NCI-H1436 (cell line): ENCODE measurements at regions not wholly inside any gene's neighbourhood (a gene's known extent, or its start where the extent isn't known, plus 50 kb on each side); places are given as distances from the start of the nearest gene placed in this dataset.
"Not testable (repeated sequence)": the region's sequence is repeated elsewhere in the genome, so short reads cannot be mapped to it uniquely, and the experiment has no call there.

Source experiments
- DNase-seq: peaks from one replicate; lab custom pipeline; 2025; lab: John Stamatoyannopoulos, UW

GRCh38 chr7:81478664-81479063 lies 291.2 kb downstream of the HGF start:
- no peak for DNase-seq

DNA sequence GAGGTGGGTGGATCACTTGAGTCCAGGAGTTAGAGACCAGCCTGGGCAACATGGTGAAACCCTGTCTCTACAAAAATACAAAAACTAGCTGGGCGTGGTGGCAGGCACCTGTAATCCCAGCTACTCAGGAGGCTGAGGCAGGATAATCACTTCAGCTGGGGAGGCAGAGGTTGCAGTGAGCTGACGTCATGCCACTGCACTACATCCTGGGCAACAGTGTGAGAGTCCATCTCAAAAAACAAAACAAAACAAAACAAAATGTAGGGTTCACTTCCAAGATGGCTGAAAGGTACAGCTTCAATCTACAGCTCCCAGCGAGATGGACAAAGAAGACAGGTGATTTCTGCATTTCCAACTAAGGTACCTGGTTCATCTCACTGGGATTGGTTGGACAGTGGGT lies 291.6 kb downstream of the HGF start:
- DNase-seq: not testable (repeated sequence)

GRCh38 chr7:81473236-81473635 lies 296.6 kb downstream of the HGF start:
- DNase-seq: no peak

- no peak for DNase-seq
Observed at GRCh38 chr7:81470724-81471379, 299.0 kb downstream of the HGF start.

GRCh38 chr7:81469869-81470723 lies 299.8 kb downstream of the HGF start:
- peak; percentile 71 for DNase-seq

DNA sequence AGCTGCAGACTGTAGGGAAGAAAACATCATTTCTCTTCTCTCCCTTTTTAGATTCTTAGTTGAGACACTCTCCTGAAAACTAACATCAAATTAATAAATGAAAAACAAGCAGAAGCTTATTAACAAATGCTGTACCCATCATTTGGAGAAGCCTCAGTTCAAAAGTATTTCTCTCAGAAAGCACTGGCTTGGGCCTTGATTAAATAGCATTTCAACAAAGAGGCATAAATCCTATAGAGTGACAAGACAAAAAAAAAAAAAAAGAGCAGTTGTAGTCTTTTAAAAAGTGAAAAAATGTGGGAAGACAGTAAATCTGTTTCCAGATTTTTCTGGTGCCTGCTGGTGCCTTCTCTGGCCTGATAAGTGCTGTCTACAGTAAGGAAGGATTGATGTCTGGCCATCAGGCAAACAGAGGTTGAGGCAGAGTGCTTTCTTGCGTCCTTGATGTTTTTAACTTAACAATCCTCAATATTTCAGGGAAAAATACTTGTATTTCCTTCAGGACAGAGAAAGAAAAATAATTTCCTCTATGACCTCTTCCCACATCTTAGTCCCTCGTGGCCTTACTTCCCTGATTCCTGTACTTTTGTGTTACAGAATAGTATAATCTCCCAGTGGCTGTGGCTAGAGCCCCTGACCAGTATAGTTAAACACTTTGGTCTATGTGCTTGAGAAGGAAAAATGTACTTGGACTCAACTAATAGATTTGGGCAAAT lies 300.5 kb downstream of the HGF start:
- no peak for DNase-seq

- no peak for DNase-seq
Observed at GRCh38 chr7:81468526-81468925, 301.3 kb downstream of the HGF start.

DNA sequence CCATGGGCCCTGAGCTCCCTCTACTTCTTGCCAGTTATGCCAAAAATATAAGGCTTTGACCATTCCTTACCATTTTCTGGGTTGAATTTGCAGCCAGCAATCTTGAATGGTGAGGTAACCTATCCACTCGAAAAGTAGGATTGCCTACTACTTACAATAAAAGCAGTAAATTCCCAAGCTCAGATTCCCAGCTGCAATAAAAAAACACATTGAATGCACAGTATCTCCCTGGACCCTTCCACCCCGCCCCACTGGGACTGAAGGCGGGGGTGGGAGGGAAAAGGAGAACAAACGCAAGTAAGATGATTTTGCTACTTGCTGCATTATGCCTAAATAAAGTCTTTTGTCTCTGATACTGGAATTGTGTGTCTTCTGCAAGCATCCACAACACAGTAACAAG lies 301.9 kb downstream of the HGF start:
- DNase-seq: no peak

GRCh38 chr7:81462672-81463071 lies 307.2 kb downstream of the HGF start:
- no peak for DNase-seq

DNA sequence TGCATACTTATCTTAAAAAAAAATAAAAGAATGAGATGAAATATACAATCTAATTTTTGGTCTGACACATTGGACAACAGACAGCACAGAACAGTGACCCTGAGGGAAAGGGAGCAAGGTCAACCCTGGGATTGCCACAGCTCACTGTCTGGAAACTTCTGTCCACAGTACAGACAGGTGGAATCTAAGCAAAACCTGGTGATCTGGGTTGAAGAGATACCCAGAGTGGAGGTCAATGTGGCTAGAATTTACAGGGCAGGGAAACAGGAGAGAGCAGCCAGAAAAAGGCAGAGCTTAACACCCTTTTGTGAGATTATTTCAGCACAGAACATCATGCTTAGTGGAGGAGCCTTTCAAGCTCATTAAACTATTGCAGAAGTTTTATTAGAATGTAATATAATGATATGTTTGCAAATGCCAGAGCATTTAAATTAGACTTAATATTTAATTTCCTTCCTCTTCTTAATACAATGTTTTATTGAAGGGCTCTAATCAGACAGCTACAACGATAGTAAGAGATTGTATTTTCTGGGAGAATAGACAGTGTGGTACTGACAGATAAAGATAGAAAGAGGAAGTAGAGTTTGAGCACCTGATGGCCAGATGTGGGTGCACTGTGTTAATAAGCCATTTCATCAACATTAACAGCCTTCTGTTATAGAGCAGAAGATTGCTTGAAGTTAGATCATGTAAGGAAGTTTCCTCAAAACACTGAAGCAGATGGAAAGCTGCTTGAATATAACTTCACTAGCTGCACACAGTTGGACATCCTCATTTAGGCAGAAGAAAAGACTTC lies 309.4 kb downstream of the HGF start:
- no peak for DNase-seq

GRCh38 chr7:81459485-81459884 lies 310.4 kb downstream of the HGF start:
- DNase-seq: no peak

DNA sequence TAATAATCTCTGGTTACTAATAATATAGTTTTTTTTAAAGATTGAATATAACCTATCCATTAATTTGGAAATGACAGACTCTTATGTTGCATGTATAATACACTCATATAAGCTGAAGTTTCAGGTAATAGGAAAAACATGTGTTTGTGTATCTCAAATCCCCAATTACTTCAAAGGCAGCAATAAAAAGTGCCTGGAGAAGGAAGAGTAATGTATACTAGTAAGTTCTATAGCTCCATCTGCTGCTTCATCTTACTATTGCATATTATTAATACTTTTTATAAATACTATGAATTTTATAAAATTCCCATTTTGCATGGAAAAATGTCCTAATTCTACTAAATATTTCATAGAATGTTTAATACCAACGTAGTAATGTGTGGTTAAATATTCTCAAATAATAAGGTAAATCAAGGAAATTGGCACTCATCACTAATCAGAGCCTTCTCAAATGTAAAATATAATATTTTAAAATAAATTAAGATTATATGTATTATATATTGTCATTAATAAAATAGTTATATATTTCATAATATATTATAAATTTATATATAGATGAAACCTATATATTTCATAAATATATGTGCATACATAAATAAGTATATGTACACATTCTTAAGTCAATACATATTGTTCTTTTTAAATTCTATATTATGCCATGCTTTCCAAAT lies 311.9 kb downstream of the HGF start:
- peak; percentile 30 for DNase-seq

GRCh38 chr7:81453770-81454169 lies 316.1 kb downstream of the HGF start:
- DNase-seq: not testable (repeated sequence)

DNA sequence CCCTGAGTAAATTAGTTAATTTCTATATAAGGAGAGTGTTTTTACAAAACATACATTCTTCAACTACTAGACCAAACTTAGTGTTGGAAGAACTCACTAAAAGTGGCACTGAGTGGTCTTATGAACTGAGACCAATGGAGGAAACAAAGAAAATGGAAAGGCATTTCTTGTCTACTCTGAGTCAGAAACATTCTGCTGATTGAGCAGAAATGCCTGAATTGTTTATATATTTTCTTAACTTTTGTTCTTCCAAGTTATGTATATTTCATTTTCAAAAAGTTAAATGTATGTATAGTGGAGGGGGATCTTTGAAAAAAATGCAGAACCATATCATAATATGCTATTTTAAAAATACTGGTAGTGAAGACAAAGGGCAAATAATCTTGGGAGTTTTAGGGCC lies 320.7 kb downstream of the HGF start:
- no peak for DNase-seq

DNA sequence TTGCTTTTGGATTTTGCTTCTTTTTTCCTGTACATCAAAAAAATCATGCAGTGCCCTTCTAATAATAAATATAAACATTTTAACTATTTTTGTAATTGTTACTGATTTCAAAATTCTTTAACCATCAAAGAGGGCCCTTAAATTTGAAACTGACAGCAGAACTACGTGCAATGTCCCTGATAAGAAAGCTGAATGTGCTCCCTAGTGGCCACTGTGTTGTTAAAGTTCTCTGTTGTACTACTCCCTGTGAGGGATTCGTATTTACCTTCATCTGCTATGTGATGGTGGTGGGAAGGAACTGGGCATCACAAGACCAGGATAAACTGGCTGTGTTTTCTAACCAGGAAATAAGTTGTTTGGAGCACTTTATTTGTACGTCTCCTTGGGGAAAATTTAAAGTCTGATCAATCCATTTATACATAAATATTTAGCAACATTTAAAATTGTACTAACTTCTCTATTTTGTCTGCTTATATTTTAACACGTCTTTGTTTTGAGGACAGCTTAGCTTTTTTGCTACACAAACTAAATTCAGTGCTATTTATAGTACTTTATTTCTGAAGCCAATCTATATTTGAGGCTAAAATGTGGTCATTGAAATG lies 322.4 kb downstream of the HGF start:
- DNase-seq: peak; percentile 3

DNA sequence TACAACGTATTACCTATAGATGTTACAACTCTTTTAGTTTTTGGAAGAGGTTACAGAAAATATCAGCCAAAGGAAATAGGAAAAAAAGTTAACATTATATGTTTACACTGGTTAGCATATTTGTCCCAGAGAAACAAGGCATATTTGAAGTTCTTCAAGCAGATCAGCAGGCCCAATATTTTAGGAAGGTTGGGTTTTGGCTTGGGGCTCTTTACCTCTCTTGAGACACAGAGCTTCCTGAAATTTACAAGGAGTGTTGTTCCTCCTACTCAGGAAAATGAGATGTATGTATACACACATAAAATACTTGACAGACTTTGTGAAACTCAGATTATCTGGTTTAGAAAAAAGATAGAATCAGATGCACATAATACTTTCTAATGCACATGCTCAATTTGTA lies 323.6 kb downstream of the HGF start:
- no peak for DNase-seq

DNA sequence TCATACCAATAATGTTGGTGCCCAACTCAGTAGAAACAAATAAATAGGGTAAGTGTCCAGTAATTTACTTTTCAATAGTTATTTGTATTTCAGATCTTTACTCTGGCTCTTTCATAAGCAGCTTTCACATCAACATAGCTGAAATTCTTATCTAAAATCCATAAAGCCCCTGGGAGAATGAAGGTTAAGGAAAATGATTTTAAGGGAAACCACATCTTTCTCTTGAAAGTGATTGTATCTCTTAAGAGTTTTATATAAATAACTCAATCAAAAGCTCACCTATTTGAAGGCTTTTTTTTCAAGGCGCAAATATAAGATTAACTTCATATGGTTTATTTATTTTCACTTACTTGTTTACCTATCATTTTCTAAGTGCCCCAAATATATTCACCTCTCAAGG lies 324.4 kb downstream of the HGF start:
- no peak for DNase-seq

GRCh38 chr7:81441750-81442149 lies 328.1 kb downstream of the HGF start:
- no peak for DNase-seq

DNA sequence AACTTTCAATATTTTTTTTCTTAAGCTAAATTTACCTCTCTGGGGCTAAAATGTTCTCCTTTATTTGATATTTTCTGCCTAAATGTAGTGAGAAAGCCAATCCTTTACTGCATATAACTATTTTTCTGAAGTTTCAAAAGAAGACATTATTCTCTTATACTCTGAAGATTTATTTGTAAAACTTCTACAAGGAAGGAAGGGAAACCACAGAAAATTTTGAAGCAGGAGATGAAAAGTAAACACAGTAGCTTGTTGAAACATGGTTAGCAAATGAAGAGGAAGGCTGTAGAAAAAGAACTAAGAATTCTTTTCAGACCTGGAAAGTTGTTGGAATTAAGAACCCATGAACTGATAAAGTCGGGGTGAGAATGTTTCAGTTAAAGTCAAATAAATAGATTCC lies 330.3 kb downstream of the HGF start:
- DNase-seq: no peak

- not testable (repeated sequence) for DNase-seq
Observed at GRCh38 chr7:81437160-81437559, 332.7 kb downstream of the HGF start.

- DNase-seq: no peak
Observed at GRCh38 chr7:81433692-81434331, 336.0 kb downstream of the HGF start.
